ENCODE measurements at regions not wholly inside any gene's neighbourhood (a gene's known extent, or its start where the extent isn't known, plus 50 kb on each side); places are given as distances from the start of the nearest gene placed in this dataset.

DNA sequence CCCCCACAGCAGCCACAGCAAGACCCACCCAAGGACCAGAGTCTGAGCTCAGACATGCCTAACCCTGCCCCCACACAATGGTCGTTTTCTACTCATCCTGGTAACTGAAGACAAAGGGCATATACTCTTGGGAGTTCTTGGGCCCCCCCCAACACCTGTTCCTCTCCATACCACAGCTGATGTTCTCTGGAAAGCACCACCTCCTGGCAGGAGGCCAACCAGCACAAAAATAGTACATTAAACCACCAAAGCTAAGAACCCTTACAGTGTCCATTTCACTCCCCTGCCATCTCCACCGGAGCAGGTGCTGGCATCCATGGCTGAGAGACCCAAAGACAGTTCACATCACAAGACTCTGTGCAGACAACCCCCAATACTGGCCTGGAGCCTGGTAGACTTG lies 80.6 kb upstream of the DAAM1 start:
- Histone ChIP-seq H3K9me3 (ENCODE audit: low read length) (no peaks in the 10 kb centered on the region), H3F3A (ENCODE audit: insufficient read depth, low read length, poor library complexity, severe bottlenecking) (no peaks in the 10 kb centered on the region), H3K4me3 (ENCODE audit: low read length) (no peak overlapping the region), H3K79me2 (replicated peaks; ENCODE audit: insufficient read depth, low read length) (no peaks in the 10 kb centered on the region), H3K27ac (ENCODE audit: low read length) (no peak overlapping the region), H2AFZ (ENCODE audit: low read depth, low read length) (no peak overlapping the region), H4K20me1 (ENCODE audit: insufficient read depth) (no peaks in the 10 kb centered on the region), H3K36me3 (ENCODE audit: insufficient read depth, low read length) (no peaks in the 10 kb centered on the region), H3K27me3 (ENCODE audit: insufficient read depth, low read depth, low read length) (no peaks in the 10 kb centered on the region), H3K9me2 (ENCODE audit: insufficient read depth, low read length) (no peaks in the 10 kb centered on the region), H3K4me2 (ENCODE audit: low read length) (no peak overlapping the region), H3K9ac (ENCODE audit: low read length) (no peak overlapping the region)
- TF ChIP-seq SMC3 (conservative IDR thresholded peaks at IDR 0.05; ENCODE audit: poor library complexity) (no peak), MXI1 (conservative IDR thresholded peaks at IDR 0.05; ENCODE audit: poor library complexity, severe bottlenecking) (no peak), TAF1 (IDR thresholded peaks at IDR 0.05; ENCODE audit: low read depth) (no peak), REST (IDR thresholded peaks at IDR 0.05; ENCODE audit: borderline replicate concordance) (no peak), POLR2AphosphoS5 (IDR thresholded peaks at IDR 0.05) (no peak), EP300 (conservative IDR thresholded peaks at IDR 0.05; ENCODE audit: poor library complexity, severe bottlenecking) (no peak)

DNA sequence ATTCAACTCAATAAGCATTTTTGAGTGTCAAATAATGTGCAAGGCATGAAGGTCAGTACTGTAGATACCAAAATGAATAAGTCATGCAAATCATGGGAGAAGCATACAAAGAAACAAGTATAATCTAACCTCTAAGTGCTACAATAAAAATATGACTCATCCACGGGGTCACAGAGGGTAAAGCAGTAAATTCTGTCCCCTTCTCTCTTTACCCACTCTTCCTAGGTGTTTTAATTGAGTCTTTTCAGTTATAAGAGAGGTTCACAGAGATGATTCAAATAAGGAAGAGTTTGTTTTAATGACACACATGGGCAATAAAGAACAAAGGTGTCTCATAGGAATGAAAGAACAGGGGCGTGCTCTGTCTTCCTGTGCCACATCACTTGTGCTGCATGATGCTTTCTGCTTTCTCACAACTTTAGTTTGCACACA lies 71.5 kb upstream of the DAAM1 start:
- Histone ChIP-seq H3K9ac (ENCODE audit: low read length) (no peak overlapping the region), H3K27ac (ENCODE audit: low read length) (no peak overlapping the region), H3K4me2 (ENCODE audit: low read length) (no peak overlapping the region), H2AFZ (ENCODE audit: low read depth, low read length) (no peak overlapping the region), H3K9me3 (ENCODE audit: low read length) (no peaks in the 10 kb centered on the region), H3F3A (ENCODE audit: insufficient read depth, low read length, poor library complexity, severe bottlenecking) (no peaks in the 10 kb centered on the region), H3K79me2 (replicated peaks; ENCODE audit: insufficient read depth, low read length) (no peaks in the 10 kb centered on the region), H3K36me3 (ENCODE audit: insufficient read depth, low read length) (no peaks in the 10 kb centered on the region), H4K20me1 (ENCODE audit: insufficient read depth) (no peaks in the 10 kb centered on the region), H3K4me3 (ENCODE audit: low read length) (no peak overlapping the region), H3K9me2 (ENCODE audit: insufficient read depth, low read length) (no peaks in the 10 kb centered on the region), H3K27me3 (ENCODE audit: insufficient read depth, low read depth, low read length) (no peaks in the 10 kb centered on the region)
- no peak for TF ChIP-seq REST (IDR thresholded peaks at IDR 0.05; ENCODE audit: borderline replicate concordance)
- TF ChIP-seq, protein P1, sequence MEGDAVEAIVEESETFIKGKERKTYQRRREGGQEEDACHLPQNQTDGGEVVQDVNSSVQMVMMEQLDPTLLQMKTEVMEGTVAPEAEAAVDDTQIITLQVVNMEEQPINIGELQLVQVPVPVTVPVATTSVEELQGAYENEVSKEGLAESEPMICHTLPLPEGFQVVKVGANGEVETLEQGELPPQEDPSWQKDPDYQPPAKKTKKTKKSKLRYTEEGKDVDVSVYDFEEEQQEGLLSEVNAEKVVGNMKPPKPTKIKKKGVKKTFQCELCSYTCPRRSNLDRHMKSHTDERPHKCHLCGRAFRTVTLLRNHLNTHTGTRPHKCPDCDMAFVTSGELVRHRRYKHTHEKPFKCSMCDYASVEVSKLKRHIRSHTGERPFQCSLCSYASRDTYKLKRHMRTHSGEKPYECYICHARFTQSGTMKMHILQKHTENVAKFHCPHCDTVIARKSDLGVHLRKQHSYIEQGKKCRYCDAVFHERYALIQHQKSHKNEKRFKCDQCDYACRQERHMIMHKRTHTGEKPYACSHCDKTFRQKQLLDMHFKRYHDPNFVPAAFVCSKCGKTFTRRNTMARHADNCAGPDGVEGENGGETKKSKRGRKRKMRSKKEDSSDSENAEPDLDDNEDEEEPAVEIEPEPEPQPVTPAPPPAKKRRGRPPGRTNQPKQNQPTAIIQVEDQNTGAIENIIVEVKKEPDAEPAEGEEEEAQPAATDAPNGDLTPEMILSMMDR (IDR thresholded peaks at IDR 0.05; ENCODE audit: poor library complexity, severe bottlenecking), result no peak
- no peak for TF ChIP-seq TAF1 (IDR thresholded peaks at IDR 0.05; ENCODE audit: low read depth)
- TF ChIP-seq POLR2AphosphoS5 (IDR thresholded peaks at IDR 0.05), result no peak
- no peak for TF ChIP-seq MXI1 (conservative IDR thresholded peaks at IDR 0.05; ENCODE audit: poor library complexity, severe bottlenecking)
- TF ChIP-seq SMC3 (conservative IDR thresholded peaks at IDR 0.05; ENCODE audit: poor library complexity), result no peak
- no peak for TF ChIP-seq EZH2 (IDR thresholded peaks at IDR 0.05; ENCODE audit: borderline replicate concordance, insufficient read depth, low read length, poor library complexity, severe bottlenecking)
- no peak for TF ChIP-seq RAD21 (conservative IDR thresholded peaks at IDR 0.05)
- TF ChIP-seq EP300 (conservative IDR thresholded peaks at IDR 0.05; ENCODE audit: poor library complexity, severe bottlenecking), result no peak
